Stimulated activated memory B cell treated with anti-CD40 and anti-IgM and Interleukin-4, amounts not matched to agents 10 μg/mL and 1 μg/mL and 100 μg/mL, for 72 hours (primary cell): ENCODE measurements at regions not wholly inside any gene's neighbourhood (a gene's known extent, or its start where the extent isn't known, plus 50 kb on each side); places are given as distances from the start of the nearest gene placed in this dataset.
A peak's percentile ranks its signal among the peaks of the same experiment; 100 is the strongest.

Experiments
- ATAC-seq: fragments of 150-1000 bp; cut with Tn5 transposase; 2 replicates; pipeline ENCODE4 v1.10.0; 2021
- H3K27ac Mint-ChIP-seq: one replicate; pipeline ENCODE4 v1.8.0; 2022; ENCODE audit warnings: mild to moderate bottlenecking, mixed read lengths
- H3K27me3 Mint-ChIP-seq: one replicate; pipeline ENCODE4 v1.8.0; 2022; ENCODE audit warnings: mixed read lengths
- H3K36me3 Mint-ChIP-seq: one replicate; pipeline ENCODE4 v1.8.0; 2022; ENCODE audit warnings: mixed read lengths
- H3K4me1 Mint-ChIP-seq: one replicate; pipeline ENCODE4 v1.8.0; 2022; ENCODE audit warnings: mixed read lengths
- H3K4me3 Mint-ChIP-seq: one replicate; pipeline ENCODE4 v1.8.0; 2022; ENCODE audit warnings: mild to moderate bottlenecking, moderate library complexity, mixed read lengths
- H3K9me3 Mint-ChIP-seq: one replicate; pipeline ENCODE4 v1.8.0; 2022; ENCODE audit warnings: mixed read lengths

DNA sequence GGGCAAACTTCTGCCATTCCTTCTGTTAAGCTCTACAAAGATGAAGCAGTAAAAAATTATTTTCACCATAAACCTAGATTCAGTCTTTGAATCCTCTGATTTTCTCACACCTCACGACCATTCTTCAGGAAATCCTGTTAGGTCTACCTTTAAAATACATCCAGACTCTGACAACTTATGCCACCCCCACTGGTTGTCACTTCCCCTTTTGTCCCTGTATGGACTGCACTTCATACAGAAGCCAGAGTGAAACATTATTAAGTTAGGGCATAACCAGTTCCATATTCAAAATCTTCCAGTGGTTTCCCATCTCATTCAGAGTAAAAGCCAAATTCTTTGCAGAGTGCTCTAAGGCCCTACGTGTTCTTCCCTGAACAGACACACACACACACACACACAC lies 499.8 kb downstream of the RASEF start:
- ATAC-seq: no peak
- no peak overlapping the region for H3K4me3 Mint-ChIP-seq

DNA sequence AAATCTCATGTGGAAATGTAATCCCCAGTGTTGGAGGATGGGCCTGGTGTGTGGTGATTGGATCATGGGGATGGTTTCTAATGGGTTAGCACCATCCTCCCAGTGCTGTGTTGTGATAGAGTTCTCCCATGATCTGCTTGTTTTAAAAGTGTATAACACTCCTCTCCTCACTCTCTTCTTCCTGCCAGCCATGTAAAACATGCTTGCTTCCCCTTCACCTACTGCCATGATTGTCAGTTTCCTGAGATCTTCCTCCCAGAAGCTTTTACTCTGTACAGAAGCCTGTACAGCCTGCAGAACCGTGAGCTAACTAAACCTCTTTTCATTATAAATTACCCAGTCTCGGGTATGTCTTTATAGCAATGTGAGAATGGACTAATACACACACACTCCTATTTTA lies 499.1 kb downstream of the RASEF start:
- no peak overlapping the region for H3K27ac Mint-ChIP-seq
- no peaks in the 10 kb centered on the region for H3K9me3 Mint-ChIP-seq
- H3K27me3 Mint-ChIP-seq: no peaks in the 10 kb centered on the region
- no peaks in the 10 kb centered on the region for H3K36me3 Mint-ChIP-seq
- no peak overlapping the region for H3K4me3 Mint-ChIP-seq
- no peak for ATAC-seq
- no peaks in the 10 kb centered on the region for H3K4me1 Mint-ChIP-seq

More for the DNA sequence above, 499.8 kb downstream of the RASEF start:
- H3K27ac Mint-ChIP-seq: no peak overlapping the region
- no peaks in the 10 kb centered on the region for H3K36me3 Mint-ChIP-seq
- no peaks in the 10 kb centered on the region for H3K9me3 Mint-ChIP-seq
- no peaks in the 10 kb centered on the region for H3K4me1 Mint-ChIP-seq
- no peaks in the 10 kb centered on the region for H3K27me3 Mint-ChIP-seq

DNA sequence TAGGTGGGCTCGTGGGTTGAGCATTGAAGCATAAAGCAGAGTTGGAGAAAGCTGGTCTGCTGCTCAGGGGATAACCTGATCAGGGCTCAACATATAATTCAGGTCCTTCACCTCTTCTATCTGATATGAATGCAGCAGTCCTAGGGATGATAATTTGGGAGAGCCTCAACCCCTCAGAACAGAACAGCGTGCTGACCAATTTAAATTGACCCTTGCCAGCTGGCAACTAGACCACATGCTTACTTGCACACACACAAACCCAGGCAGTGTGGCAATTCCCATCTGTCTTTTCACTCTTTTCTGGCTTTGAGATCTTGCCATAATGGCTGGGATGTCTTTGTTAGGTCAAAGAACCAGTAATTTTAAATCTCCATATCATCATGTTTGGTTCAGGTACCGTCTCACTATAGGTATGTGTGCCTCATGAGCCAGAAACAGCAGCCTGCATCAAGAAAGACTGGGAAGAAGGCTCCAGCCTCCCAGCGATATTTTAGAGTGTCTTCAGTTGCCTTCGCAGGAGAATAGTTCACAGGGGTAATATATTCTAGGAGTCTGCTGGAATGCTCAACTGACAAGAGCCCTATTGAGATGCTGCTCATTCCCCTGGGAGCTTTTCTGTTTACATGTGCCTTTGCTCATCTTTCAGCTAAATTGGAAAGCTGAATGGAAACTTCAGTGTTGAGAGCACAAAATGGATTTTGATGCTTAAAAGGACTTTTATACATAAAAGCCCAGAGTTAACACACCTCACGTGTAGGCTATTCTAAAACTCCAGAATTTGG lies 497.6 kb downstream of the RASEF start:
- H3K4me1 Mint-ChIP-seq: no peaks in the 10 kb centered on the region
- no peaks in the 10 kb centered on the region for H3K27me3 Mint-ChIP-seq
- H3K9me3 Mint-ChIP-seq: peaks cover 3% of the 10 kb centered on the region
- H3K36me3 Mint-ChIP-seq: no peaks in the 10 kb centered on the region
- ATAC-seq: no peak
- no peak overlapping the region for H3K4me3 Mint-ChIP-seq
- H3K27ac Mint-ChIP-seq: no peak overlapping the region

DNA sequence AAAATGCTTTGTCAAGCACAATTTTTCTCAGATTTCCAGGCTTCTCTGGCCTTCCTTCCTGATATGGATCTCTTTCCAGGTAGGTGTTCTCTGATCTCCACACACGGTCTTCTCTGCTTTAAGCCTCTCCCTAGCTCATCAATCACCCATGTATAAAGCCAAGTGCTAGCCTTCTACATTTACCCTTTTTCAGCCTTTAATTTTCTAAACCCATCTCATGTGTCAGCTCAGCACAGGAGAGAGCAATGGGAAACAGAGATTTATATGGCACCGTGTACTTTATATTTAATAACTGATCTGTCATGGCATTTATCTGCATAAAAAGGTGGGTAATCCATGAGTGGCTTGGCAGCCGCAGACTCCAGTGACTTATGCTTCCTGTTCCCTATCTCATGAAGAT lies 495.0 kb downstream of the RASEF start:
- Mint-ChIP-seq H3K4me1 (no peaks in the 10 kb centered on the region), H3K27me3 (no peaks in the 10 kb centered on the region), H3K4me3 (no peak overlapping the region), H3K9me3 (peaks cover 3% of the 10 kb centered on the region), H3K36me3 (no peaks in the 10 kb centered on the region), H3K27ac (no peak overlapping the region)
- ATAC-seq: no peak

DNA sequence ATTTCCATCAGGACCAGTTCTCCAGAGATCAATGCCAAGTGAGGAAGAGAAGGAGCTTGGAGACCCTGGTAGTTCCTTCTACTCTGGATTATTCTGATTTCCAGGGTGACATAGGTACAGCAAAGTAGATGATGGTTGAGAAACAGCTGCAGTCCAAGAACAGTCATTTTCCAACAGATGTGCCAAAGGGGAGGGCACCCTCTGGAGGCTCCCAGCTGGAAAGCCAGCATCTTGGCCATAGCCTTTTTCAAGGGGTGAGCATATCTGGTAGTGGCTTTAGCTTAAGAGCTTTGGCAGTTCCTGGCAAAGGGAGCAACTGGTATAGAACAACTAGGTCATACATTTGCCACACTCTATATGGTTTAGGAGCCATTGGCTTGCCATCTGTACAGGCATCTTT lies 492.7 kb downstream of the RASEF start:
- Mint-ChIP-seq H3K4me1 (no peaks in the 10 kb centered on the region), H3K27ac (no peak overlapping the region), H3K9me3 (peaks cover 15% of the 10 kb centered on the region), H3K36me3 (no peaks in the 10 kb centered on the region), H3K4me3 (no peak overlapping the region), H3K27me3 (no peaks in the 10 kb centered on the region)
- no peak for ATAC-seq

- Mint-ChIP-seq H3K4me3 (no peak overlapping the region), H3K27ac (no peak overlapping the region), H3K4me1 (no peaks in the 10 kb centered on the region), H3K36me3 (no peaks in the 10 kb centered on the region), H3K27me3 (no peaks in the 10 kb centered on the region), H3K9me3 (peaks cover 16% of the 10 kb centered on the region)
- no peak for ATAC-seq
Measured at GRCh38 chr9:82571540-82571939, 491.4 kb downstream of the RASEF start.

DNA sequence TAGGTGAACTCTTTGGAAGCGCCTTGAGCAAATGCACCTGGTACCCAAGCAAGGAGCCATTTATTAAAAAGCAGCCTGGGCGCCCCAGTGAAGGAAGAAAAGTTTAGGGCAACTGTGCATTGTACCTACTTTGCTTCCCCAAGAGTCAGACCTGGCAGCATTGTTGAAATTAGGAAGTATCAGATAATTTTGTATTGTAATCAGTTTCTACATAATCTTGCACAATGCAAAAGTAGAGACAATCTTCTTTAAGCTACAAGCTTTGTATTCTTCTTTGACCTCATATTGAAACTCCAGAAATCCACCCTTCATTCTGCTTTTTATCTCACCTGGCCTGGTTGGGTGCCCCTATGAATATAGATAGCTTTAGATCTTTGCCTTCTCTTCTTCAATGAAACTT lies 490.8 kb downstream of the RASEF start:
- no peak for ATAC-seq
- no peak overlapping the region for H3K27ac Mint-ChIP-seq
- peaks cover 16% of the 10 kb centered on the region for H3K9me3 Mint-ChIP-seq

DNA sequence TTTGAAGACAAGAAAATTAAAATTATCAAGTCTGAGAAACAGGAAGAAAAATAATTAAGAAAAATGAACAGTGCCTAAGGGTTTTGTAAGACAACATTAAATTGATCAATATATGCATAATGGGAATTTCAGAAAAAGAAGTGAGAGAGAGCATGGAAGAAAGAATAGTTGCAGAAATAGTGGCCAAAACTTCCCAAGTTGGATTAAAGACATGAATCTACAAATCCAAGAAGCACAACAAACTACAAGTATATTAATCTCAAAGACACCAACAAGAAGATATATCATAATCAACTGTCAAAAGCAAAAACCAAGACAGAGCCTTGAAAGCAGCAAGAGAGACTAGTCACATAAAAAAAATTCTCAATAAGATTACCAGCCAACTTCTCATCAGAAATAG lies 488.0 kb downstream of the RASEF start:
- H3K36me3 Mint-ChIP-seq: no peaks in the 10 kb centered on the region
- no peaks in the 10 kb centered on the region for H3K27me3 Mint-ChIP-seq
- ATAC-seq: no peak
- no peak overlapping the region for H3K27ac Mint-ChIP-seq
- H3K4me3 Mint-ChIP-seq: no peak overlapping the region
- peaks cover 16% of the 10 kb centered on the region for H3K9me3 Mint-ChIP-seq
- H3K4me1 Mint-ChIP-seq: no peaks in the 10 kb centered on the region

More for the DNA sequence above, 490.8 kb downstream of the RASEF start:
- H3K4me1 Mint-ChIP-seq: no peaks in the 10 kb centered on the region
- H3K36me3 Mint-ChIP-seq: no peaks in the 10 kb centered on the region
- H3K4me3 Mint-ChIP-seq: no peak overlapping the region
- H3K27me3 Mint-ChIP-seq: no peaks in the 10 kb centered on the region

DNA sequence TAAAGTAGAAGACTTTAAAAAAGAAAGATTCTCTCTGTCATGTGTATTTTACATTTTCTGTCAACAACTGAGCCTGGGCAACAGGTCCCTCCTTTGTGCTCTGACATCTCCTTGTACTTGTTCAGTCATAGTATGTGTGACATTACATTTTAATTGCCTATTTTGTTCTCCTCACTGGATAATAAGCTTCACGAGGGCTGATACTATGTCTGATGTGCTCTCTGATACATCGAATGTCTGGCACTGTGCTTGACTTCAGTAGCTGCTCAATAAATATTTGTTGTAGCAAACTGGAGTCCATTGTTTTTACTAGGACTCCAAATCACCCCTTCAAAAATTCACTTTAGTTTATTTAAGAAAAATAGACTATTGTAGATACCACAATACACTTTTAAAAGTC lies 482.0 kb downstream of the RASEF start:
- Mint-ChIP-seq H3K27ac (no peak overlapping the region), H3K36me3 (no peaks in the 10 kb centered on the region), H3K4me1 (no peaks in the 10 kb centered on the region), H3K4me3 (no peak overlapping the region), H3K27me3 (no peaks in the 10 kb centered on the region), H3K9me3 (peaks cover 4% of the 10 kb centered on the region)
- no peak for ATAC-seq

- Mint-ChIP-seq H3K9me3 (peaks cover 4% of the 10 kb centered on the region), H3K4me3 (no peak overlapping the region), H3K27ac (no peak overlapping the region), H3K27me3 (no peaks in the 10 kb centered on the region), H3K4me1 (no peaks in the 10 kb centered on the region), H3K36me3 (no peaks in the 10 kb centered on the region)
- ATAC-seq: no peak
Measured at GRCh38 chr9:82581516-82581915, 481.4 kb downstream of the RASEF start.

GRCh38 chr9:82581935-82582334 lies 481.0 kb downstream of the RASEF start:
- no peak for ATAC-seq
- H3K4me3 Mint-ChIP-seq: no peak overlapping the region
- no peaks in the 10 kb centered on the region for H3K4me1 Mint-ChIP-seq
- H3K27me3 Mint-ChIP-seq: no peaks in the 10 kb centered on the region
- H3K9me3 Mint-ChIP-seq: peaks cover 4% of the 10 kb centered on the region
- H3K36me3 Mint-ChIP-seq: no peaks in the 10 kb centered on the region
- H3K27ac Mint-ChIP-seq: no peak overlapping the region

DNA sequence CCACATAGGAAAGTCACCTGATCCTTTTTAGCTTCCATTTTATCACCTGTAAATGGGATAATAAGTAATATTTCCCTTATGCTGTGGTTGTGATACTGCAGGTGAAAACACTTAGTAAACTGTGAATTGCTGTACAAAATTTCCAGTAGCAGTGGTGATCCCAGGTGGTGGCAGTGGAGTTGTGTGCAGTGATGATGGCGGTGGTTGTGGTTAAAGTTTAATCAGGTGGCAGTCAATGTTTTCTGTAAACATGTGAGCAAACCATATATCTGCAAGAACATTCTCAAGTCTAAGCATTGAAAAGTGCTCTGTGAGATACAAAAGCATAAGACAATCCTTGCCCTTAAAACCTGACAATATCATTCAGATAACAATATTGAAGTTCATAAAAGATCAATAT lies 480.2 kb downstream of the RASEF start:
- H3K4me3 Mint-ChIP-seq: no peak overlapping the region
- H3K36me3 Mint-ChIP-seq: no peaks in the 10 kb centered on the region
- H3K27ac Mint-ChIP-seq: no peak overlapping the region
- H3K4me1 Mint-ChIP-seq: no peaks in the 10 kb centered on the region
- peaks cover 4% of the 10 kb centered on the region for H3K9me3 Mint-ChIP-seq
- H3K27me3 Mint-ChIP-seq: no peaks in the 10 kb centered on the region
- no peak for ATAC-seq

GRCh38 chr9:82583524-82583923 lies 479.4 kb downstream of the RASEF start:
- Mint-ChIP-seq H3K36me3 (no peaks in the 10 kb centered on the region), H3K27me3 (no peaks in the 10 kb centered on the region), H3K27ac (no peak overlapping the region), H3K9me3 (peaks cover 4% of the 10 kb centered on the region), H3K4me3 (no peak overlapping the region), H3K4me1 (no peaks in the 10 kb centered on the region)
- ATAC-seq: no peak

DNA sequence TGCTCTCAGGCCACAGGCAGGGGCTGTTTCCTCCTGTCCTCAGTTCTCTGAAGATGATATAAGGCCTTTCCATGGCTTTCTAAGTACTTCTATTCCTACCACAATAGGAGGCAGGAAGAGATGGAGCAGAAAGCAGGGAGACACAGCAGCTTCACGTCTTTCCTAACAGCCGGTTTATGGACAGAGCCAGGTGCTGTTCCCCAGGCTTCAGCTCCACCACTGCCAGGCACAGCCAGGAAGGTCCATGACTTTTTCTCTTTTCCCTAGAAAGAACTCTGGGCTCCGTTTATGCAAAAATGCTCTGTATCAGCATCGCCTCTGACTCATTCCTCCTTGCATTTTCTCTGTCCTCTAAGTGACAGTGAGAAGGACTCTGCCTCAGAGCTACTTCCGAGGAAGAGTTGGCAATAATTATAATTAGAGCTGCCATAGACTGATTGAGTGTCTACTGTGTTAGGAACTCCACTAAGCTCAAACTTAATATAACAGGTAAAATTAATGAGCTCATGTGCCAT lies 478.5 kb downstream of the RASEF start:
- H3K4me3 Mint-ChIP-seq: no peak overlapping the region
- peaks cover 2% of the 10 kb centered on the region for H3K9me3 Mint-ChIP-seq
- no peak overlapping the region for H3K27ac Mint-ChIP-seq
- ATAC-seq: peak; percentile 15
- no peaks in the 10 kb centered on the region for H3K27me3 Mint-ChIP-seq
- no peaks in the 10 kb centered on the region for H3K4me1 Mint-ChIP-seq
- H3K36me3 Mint-ChIP-seq: no peaks in the 10 kb centered on the region

GRCh38 chr9:82586918-82587356 lies 476.0 kb downstream of the RASEF start:
- H3K27me3 Mint-ChIP-seq: no peaks in the 10 kb centered on the region
- ATAC-seq: no peak
- H3K27ac Mint-ChIP-seq: no peak overlapping the region
- H3K36me3 Mint-ChIP-seq: no peaks in the 10 kb centered on the region
- H3K9me3 Mint-ChIP-seq: no peaks in the 10 kb centered on the region
- no peaks in the 10 kb centered on the region for H3K4me1 Mint-ChIP-seq
- H3K4me3 Mint-ChIP-seq: no peak overlapping the region
